HG03175 (cell line): ENCODE measurements at regions not wholly inside any gene's neighbourhood (a gene's known extent, or its start where the extent isn't known, plus 50 kb on each side); places are given as distances from the start of the nearest gene placed in this dataset.

Source experiments
- ATAC-seq: cut with Tn5 transposase; IDR thresholded peaks from one replicate; pipeline ENCODE4 v1.9.1; 2021; ENCODE audit warnings: mild to moderate bottlenecking, moderate library complexity; ENCODE audit not compliant: unreplicated experiment

- no peak for ATAC-seq
Measured at GRCh38 chr6:105600336-105601260, 197.7 kb upstream of the PREP start.

- no peak for ATAC-seq
Measured at GRCh38 chr6:105598264-105598663, 195.4 kb upstream of the PREP start.

GRCh38 chr6:105596284-105596755, 193.4 kb upstream of the PREP start:
- ATAC-seq = no peak

GRCh38 chr6:105595829-105596228, 192.9 kb upstream of the PREP start:
- ATAC-seq = no peak

GRCh38 chr6:105594821-105595220, 191.9 kb upstream of the PREP start:
- ATAC-seq = no peak

GRCh38 chr6:105593805-105594671, 191.2 kb upstream of the PREP start:
- ATAC-seq = no peak

- ATAC-seq = no peak
Measured at GRCh38 chr6:105593056-105593690, 190.3 kb upstream of the PREP start.

GRCh38 chr6:105592329-105592728, 189.4 kb upstream of the PREP start:
- ATAC-seq = no peak

- peak; percentile 89 for ATAC-seq
Measured at GRCh38 chr6:105591053-105591452, 188.2 kb upstream of the PREP start.

GRCh38 chr6:105588123-105588710, 185.3 kb upstream of the PREP start:
- ATAC-seq = no peak

GRCh38 chr6:105587349-105588122, 184.7 kb upstream of the PREP start:
- no peak for ATAC-seq

- ATAC-seq = no peak
Measured at GRCh38 chr6:105578179-105578707, 175.4 kb upstream of the PREP start.

GRCh38 chr6:105573556-105573955, 170.7 kb upstream of the PREP start:
- no peak for ATAC-seq

GRCh38 chr6:105573138-105573537, 170.3 kb upstream of the PREP start:
- no peak for ATAC-seq

- no peak for ATAC-seq
Measured at GRCh38 chr6:105570416-105570815, 167.5 kb upstream of the PREP start.

GRCh38 chr6:105569706-105570105, 166.8 kb upstream of the PREP start:
- ATAC-seq = no peak

GRCh38 chr6:105568751-105569150, 165.9 kb upstream of the PREP start:
- no peak for ATAC-seq

- ATAC-seq = no peak
Measured at GRCh38 chr6:105568142-105568541, 165.3 kb upstream of the PREP start.

- no peak for ATAC-seq
Measured at GRCh38 chr6:105567140-105567539, 164.3 kb upstream of the PREP start.

GRCh38 chr6:105566503-105566902, 163.6 kb upstream of the PREP start:
- ATAC-seq = no peak
